A549 (cell line): ENCODE measurements at regions not wholly inside any gene's neighbourhood (a gene's known extent, or its start where the extent isn't known, plus 50 kb on each side); places are given as distances from the start of the nearest gene placed in this dataset.

Experiments
- CHD4 ChIP-seq: fragments of 200-600 bp; sonication (generic); IDR thresholded peaks from 2 replicates; pipeline ENCODE4 v1.6.1; 2016; ENCODE audit warnings: antibody characterized with exemption, mild to moderate bottlenecking, borderline replicate concordance
- JUNB ChIP-seq: fragments of >200 bp; sonication (Bioruptor Twin); formaldehyde crosslinking; IDR thresholded peaks from 2 replicates; pipeline ENCODE4 v1.6.1; 2016
- KDM5A ChIP-seq: fragments of 200-600 bp; sonication (generic); IDR thresholded peaks from 2 replicates; pipeline ENCODE4 v1.6.1; 2016; ENCODE audit warnings: antibody characterized with exemption, mild to moderate bottlenecking
- MAX ChIP-seq: IDR thresholded peaks from 2 replicates; pipeline ENCODE4 v1.6.1; 2012
- POLR2A ChIP-seq: IDR thresholded peaks from 2 replicates; pipeline ENCODE4 v1.6.1; 2012; ENCODE audit warnings: mild to moderate bottlenecking, low read length
- RNF2 ChIP-seq: fragments of 200-600 bp; sonication (generic); IDR thresholded peaks from 2 replicates; pipeline ENCODE4 v1.6.1; 2016; ENCODE audit warnings: low read depth, mild to moderate bottlenecking, antibody characterized with exemption, moderate library complexity, borderline replicate concordance
- SREBF2 ChIP-seq: fragments of 450-650 bp; IDR thresholded peaks from 2 replicates; pipeline ENCODE4 v1.6.1; 2014; ENCODE audit warnings: mild to moderate bottlenecking, moderate library complexity
- TP53 ChIP-seq: fragments of 250-450 bp; sonication (Bioruptor Pico); IDR thresholded peaks from 2 replicates; pipeline ENCODE4 v1.5.0; 2021; ENCODE audit warnings: mild to moderate bottlenecking, moderate library complexity
- TF ChIP-seq, protein P1 (sequence below): fragments of >200 bp; sonication (Bioruptor Twin); formaldehyde crosslinking; IDR thresholded peaks from 3 replicates; pipeline ENCODE4 v1.5.1; 2016

GRCh38 chr6:150490586-150490985 is 109.1 kb upstream of the PLEKHG1 start:
- TF ChIP-seq, protein P1, sequence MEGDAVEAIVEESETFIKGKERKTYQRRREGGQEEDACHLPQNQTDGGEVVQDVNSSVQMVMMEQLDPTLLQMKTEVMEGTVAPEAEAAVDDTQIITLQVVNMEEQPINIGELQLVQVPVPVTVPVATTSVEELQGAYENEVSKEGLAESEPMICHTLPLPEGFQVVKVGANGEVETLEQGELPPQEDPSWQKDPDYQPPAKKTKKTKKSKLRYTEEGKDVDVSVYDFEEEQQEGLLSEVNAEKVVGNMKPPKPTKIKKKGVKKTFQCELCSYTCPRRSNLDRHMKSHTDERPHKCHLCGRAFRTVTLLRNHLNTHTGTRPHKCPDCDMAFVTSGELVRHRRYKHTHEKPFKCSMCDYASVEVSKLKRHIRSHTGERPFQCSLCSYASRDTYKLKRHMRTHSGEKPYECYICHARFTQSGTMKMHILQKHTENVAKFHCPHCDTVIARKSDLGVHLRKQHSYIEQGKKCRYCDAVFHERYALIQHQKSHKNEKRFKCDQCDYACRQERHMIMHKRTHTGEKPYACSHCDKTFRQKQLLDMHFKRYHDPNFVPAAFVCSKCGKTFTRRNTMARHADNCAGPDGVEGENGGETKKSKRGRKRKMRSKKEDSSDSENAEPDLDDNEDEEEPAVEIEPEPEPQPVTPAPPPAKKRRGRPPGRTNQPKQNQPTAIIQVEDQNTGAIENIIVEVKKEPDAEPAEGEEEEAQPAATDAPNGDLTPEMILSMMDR = no peak
- no peak for TF ChIP-seq KDM5A
- no peak for TF ChIP-seq POLR2A
- TF ChIP-seq SREBF2 = no peak
- no peak for TF ChIP-seq MAX
- no peak for TF ChIP-seq TP53 (CRISPR knock-in tag)
- no peak for TF ChIP-seq RNF2
- no peak for TF ChIP-seq JUNB
- TF ChIP-seq CHD4 = no peak
